Hepatocyte (in vitro differentiated cells): ENCODE measurements at regions not wholly inside any gene's neighbourhood (a gene's known extent, or its start where the extent isn't known, plus 50 kb on each side); places are given as distances from the start of the nearest gene placed in this dataset.

Experiments used
- DNase-seq: peaks from one replicate; pipeline ENCODE4 v3.0.0-alpha.2; 2016; ENCODE audit warnings: low spot score
- H2AFZ ChIP-seq: fragments of 200-600 bp; sonication (generic); 2 replicates; pipeline ENCODE4 v1.6.0; 2016; ENCODE audit warnings: antibody characterized with exemption, mild to moderate bottlenecking
- H3K27ac ChIP-seq: fragments of 200-600 bp; sonication (generic); 2 replicates; pipeline ENCODE4 v1.5.1; 2016; ENCODE audit warnings: mild to moderate bottlenecking
- H3K27me3 ChIP-seq: fragments of 200-600 bp; sonication (generic); 2 replicates; pipeline ENCODE4 v1.6.1; 2016
- H3K36me3 ChIP-seq: fragments of 200-600 bp; sonication (generic); replicated peaks from 2 replicates; pipeline ENCODE4 v1.5.1; 2016; ENCODE audit warnings: low read depth; ENCODE audit not compliant: insufficient read depth
- H3K4me1 ChIP-seq: fragments of 200-600 bp; sonication (generic); 2 replicates; pipeline ENCODE4 v1.5.1; 2016; ENCODE audit warnings: mild to moderate bottlenecking, moderate library complexity; ENCODE audit not compliant: insufficient read depth
- H3K4me2 ChIP-seq: fragments of 200-600 bp; sonication (generic); 2 replicates; pipeline ENCODE4 v1.6.0; 2016
- H3K4me3 ChIP-seq: fragments of 200-600 bp; sonication (generic); 2 replicates; pipeline ENCODE4 v1.5.1; 2016; ENCODE audit warnings: mild to moderate bottlenecking
- H3K79me2 ChIP-seq: fragments of 200-600 bp; sonication (generic); 2 replicates; pipeline ENCODE4 v1.6.0; 2017; ENCODE audit warnings: mild to moderate bottlenecking
- H3K9me2 ChIP-seq: fragments of 200-600 bp; sonication (generic); replicated peaks from 2 replicates; pipeline ENCODE4 v1.6.0; 2017; ENCODE audit warnings: mild to moderate bottlenecking; ENCODE audit not compliant: insufficient read depth
- H3K9me3 ChIP-seq: fragments of 200-600 bp; sonication (generic); 2 replicates; pipeline ENCODE4 v1.5.1; 2016; ENCODE audit warnings: low read depth, mild to moderate bottlenecking
- H4K20me1 ChIP-seq: fragments of 200-600 bp; sonication (generic); 2 replicates; pipeline ENCODE4 v1.6.0; 2016; ENCODE audit warnings: mild to moderate bottlenecking; ENCODE audit not compliant: insufficient read depth, poor library complexity, severe bottlenecking
- EZH2 ChIP-seq: fragments of 200-600 bp; sonication (generic); IDR thresholded peaks from 2 replicates; pipeline ENCODE4 v1.6.1; 2016; ENCODE audit warnings: antibody characterized with exemption, mild to moderate bottlenecking, borderline replicate concordance
- EZH2phosphoT487 ChIP-seq: fragments of 200-600 bp; sonication (generic); IDR thresholded peaks from one replicate; pipeline ENCODE4 v1.6.1; 2018; ENCODE audit warnings: antibody characterized with exemption, mild to moderate bottlenecking, low read depth, moderate library complexity; ENCODE audit not compliant: unreplicated experiment, severe bottlenecking
- WGBS: methylation state at CpG from one replicate; pipeline ENCODE4 v1.1.6; 2016; ENCODE audit warnings: low lambda C conversion rate; ENCODE audit errors: missing lambda C conversion rate; 5-methylcytosine and 5-hydroxymethylcytosine counted together
- TF ChIP-seq, protein P1 (sequence below): fragments of 200-600 bp; sonication (generic); IDR thresholded peaks from 2 replicates; pipeline ENCODE4 v1.5.1; 2016; ENCODE audit warnings: antibody characterized with exemption, mild to moderate bottlenecking; ENCODE audit not compliant: poor library complexity

DNA sequence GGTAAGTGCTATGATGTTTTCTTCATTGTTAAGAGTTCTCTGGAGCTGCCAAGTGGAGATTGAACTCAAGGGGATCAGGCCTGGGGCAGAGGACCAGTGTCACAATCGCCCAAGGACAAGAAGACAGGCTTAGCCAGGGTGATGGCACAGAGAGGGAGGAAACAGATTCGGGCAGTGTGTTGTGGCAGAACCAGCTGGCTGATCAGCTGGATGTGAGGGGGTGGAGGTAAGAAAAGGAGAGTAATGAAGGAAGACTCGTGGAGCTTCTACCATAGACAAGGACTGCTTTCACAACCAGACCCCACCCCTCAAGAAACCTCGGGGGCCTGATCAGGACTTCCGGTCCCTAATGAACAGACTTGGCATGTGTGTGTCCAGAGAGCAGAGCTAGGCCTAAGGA, 60.9 kb upstream of the LINGO1 start:
- Histone ChIP-seq H3K9me2 (no peaks in the 10 kb centered on the region), H3K9me3 (no peaks in the 10 kb centered on the region), H3K36me3 (no peaks in the 10 kb centered on the region), H4K20me1 (no peaks in the 10 kb centered on the region), H3K79me2 (no peaks in the 10 kb centered on the region), H2AFZ (no peak overlapping the region), H3K4me1 (no peaks in the 10 kb centered on the region), H3K4me3 (no peak overlapping the region), H3K27me3 (peaks cover 2% of the 10 kb centered on the region), H3K4me2 (no peak overlapping the region), H3K27ac (no peak overlapping the region)
- WGBS, result 74% methylated on average over 5 of the region's 5 CpGs
- TF ChIP-seq EZH2 (no peak), EZH2phosphoT487 (no peak)
- TF ChIP-seq, protein P1, sequence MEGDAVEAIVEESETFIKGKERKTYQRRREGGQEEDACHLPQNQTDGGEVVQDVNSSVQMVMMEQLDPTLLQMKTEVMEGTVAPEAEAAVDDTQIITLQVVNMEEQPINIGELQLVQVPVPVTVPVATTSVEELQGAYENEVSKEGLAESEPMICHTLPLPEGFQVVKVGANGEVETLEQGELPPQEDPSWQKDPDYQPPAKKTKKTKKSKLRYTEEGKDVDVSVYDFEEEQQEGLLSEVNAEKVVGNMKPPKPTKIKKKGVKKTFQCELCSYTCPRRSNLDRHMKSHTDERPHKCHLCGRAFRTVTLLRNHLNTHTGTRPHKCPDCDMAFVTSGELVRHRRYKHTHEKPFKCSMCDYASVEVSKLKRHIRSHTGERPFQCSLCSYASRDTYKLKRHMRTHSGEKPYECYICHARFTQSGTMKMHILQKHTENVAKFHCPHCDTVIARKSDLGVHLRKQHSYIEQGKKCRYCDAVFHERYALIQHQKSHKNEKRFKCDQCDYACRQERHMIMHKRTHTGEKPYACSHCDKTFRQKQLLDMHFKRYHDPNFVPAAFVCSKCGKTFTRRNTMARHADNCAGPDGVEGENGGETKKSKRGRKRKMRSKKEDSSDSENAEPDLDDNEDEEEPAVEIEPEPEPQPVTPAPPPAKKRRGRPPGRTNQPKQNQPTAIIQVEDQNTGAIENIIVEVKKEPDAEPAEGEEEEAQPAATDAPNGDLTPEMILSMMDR, result no peak
- no peak for DNase-seq

- H3K27me3 ChIP-seq, result peaks cover 2% of the 10 kb centered on the region
- H3K79me2 ChIP-seq, result no peaks in the 10 kb centered on the region
Observed at GRCh38 chr15:77692614-77693013, 59.9 kb upstream of the LINGO1 start.

GRCh38 chr15:77691607-77692006, 58.9 kb upstream of the LINGO1 start:
- no peak for TF ChIP-seq EZH2phosphoT487
- TF ChIP-seq, protein P1, result no peak
- TF ChIP-seq EZH2, result no peak
- no peaks in the 10 kb centered on the region for H3K9me2 ChIP-seq
- no peak overlapping the region for H2AFZ ChIP-seq
- no peaks in the 10 kb centered on the region for H3K9me3 ChIP-seq
- H3K27ac ChIP-seq, result no peak overlapping the region
- H3K4me2 ChIP-seq, result no peak overlapping the region
- H3K79me2 ChIP-seq, result no peaks in the 10 kb centered on the region
- H3K4me1 ChIP-seq, result no peaks in the 10 kb centered on the region
- H3K27me3 ChIP-seq, result peaks cover 2% of the 10 kb centered on the region
- no peak overlapping the region for H3K4me3 ChIP-seq
- no peaks in the 10 kb centered on the region for H4K20me1 ChIP-seq
- no peak for DNase-seq
- H3K36me3 ChIP-seq, result no peaks in the 10 kb centered on the region
- 87% methylated on average over 14 of the region's 14 CpGs for WGBS

More at GRCh38 chr15:77692614-77693013, 59.9 kb upstream of the LINGO1 start:
- Histone ChIP-seq H3K27ac (no peak overlapping the region), H3K36me3 (no peaks in the 10 kb centered on the region), H2AFZ (no peak overlapping the region), H4K20me1 (no peaks in the 10 kb centered on the region), H3K4me2 (no peak overlapping the region), H3K4me1 (no peaks in the 10 kb centered on the region), H3K9me3 (no peaks in the 10 kb centered on the region), H3K4me3 (no peak overlapping the region), H3K9me2 (no peaks in the 10 kb centered on the region)
- DNase-seq, result no peak
- 67% methylated on average over 11 of the region's 11 CpGs for WGBS
- TF ChIP-seq, protein P1, result no peak
- TF ChIP-seq EZH2phosphoT487 (no peak), EZH2 (no peak)

GRCh38 chr15:77689821-77690220, 57.1 kb upstream of the LINGO1 start:
- DNase-seq, result no peak
- Histone ChIP-seq H3K4me1 (no peaks in the 10 kb centered on the region), H4K20me1 (no peaks in the 10 kb centered on the region)

More at GRCh38 chr15:77689821-77690220, 57.1 kb upstream of the LINGO1 start:
- Histone ChIP-seq H3K36me3 (no peaks in the 10 kb centered on the region), H3K27me3 (peaks cover 2% of the 10 kb centered on the region), H3K4me3 (no peak overlapping the region), H3K9me2 (no peaks in the 10 kb centered on the region), H3K79me2 (no peaks in the 10 kb centered on the region), H2AFZ (no peak overlapping the region), H3K4me2 (no peak overlapping the region), H3K27ac (no peak overlapping the region), H3K9me3 (no peaks in the 10 kb centered on the region)
- TF ChIP-seq EZH2phosphoT487 (no peak), EZH2 (no peak)
- TF ChIP-seq, protein P1, result no peak
- WGBS, result 75% methylated on average over 4 of the region's 4 CpGs
